ENCODE measurements at regions not wholly inside any gene's neighbourhood (a gene's known extent, or its start where the extent isn't known, plus 50 kb on each side); places are given as distances from the start of the nearest gene placed in this dataset.

- Histone ChIP-seq H3K27me3 (ENCODE audit: control insufficient read depth, insufficient read depth, low read length) (no peaks in the 10 kb centered on the region), H3K36me3 (ENCODE audit: control insufficient read depth, insufficient read depth, low read length) (no peaks in the 10 kb centered on the region), H3K4me3 (ENCODE audit: low read depth, low read length) (no peak overlapping the region)
- DNase-seq (ENCODE audit: low read depth): no peak
- no peak for TF ChIP-seq CTCF (IDR thresholded peaks at IDR 0.05; ENCODE audit: insufficient read depth, low read length, poor library complexity, severe bottlenecking)
These were observed 297.0 kb downstream of the ATP23 start for GRCh38 chr12:58238411-58238810.

GRCh38 chr12:58241099-58241498 is 299.7 kb downstream of the ATP23 start:
- TF ChIP-seq CTCF (IDR thresholded peaks at IDR 0.05; ENCODE audit: insufficient read depth, low read length, poor library complexity, severe bottlenecking): no peak
- H3K27me3 ChIP-seq (ENCODE audit: control insufficient read depth, insufficient read depth, low read length): no peaks in the 10 kb centered on the region
- no peak for DNase-seq (ENCODE audit: low read depth)
- H3K36me3 ChIP-seq (ENCODE audit: control insufficient read depth, insufficient read depth, low read length): no peaks in the 10 kb centered on the region
- H3K4me3 ChIP-seq (ENCODE audit: low read depth, low read length): no peak overlapping the region

GRCh38 chr12:58242796-58243630 is 301.6 kb downstream of the ATP23 start:
- no peaks in the 10 kb centered on the region for H3K36me3 ChIP-seq (ENCODE audit: control insufficient read depth, insufficient read depth, low read length)
- H3K27me3 ChIP-seq (ENCODE audit: control insufficient read depth, insufficient read depth, low read length): no peaks in the 10 kb centered on the region
- no peak for TF ChIP-seq CTCF (IDR thresholded peaks at IDR 0.05; ENCODE audit: insufficient read depth, low read length, poor library complexity, severe bottlenecking)
- no peak overlapping the region for H3K4me3 ChIP-seq (ENCODE audit: low read depth, low read length)
- no peak for DNase-seq (ENCODE audit: low read depth)

GRCh38 chr12:58247633-58248032 is 306.3 kb downstream of the ATP23 start:
- no peak for DNase-seq (ENCODE audit: low read depth)
- Histone ChIP-seq H3K4me3 (ENCODE audit: low read depth, low read length) (no peak overlapping the region), H3K27me3 (ENCODE audit: control insufficient read depth, insufficient read depth, low read length) (no peaks in the 10 kb centered on the region), H3K36me3 (ENCODE audit: control insufficient read depth, insufficient read depth, low read length) (no peaks in the 10 kb centered on the region)
- TF ChIP-seq CTCF (IDR thresholded peaks at IDR 0.05; ENCODE audit: insufficient read depth, low read length, poor library complexity, severe bottlenecking): no peak

GRCh38 chr12:58248599-58248998 is 307.2 kb downstream of the ATP23 start:
- Histone ChIP-seq H3K36me3 (ENCODE audit: control insufficient read depth, insufficient read depth, low read length) (no peaks in the 10 kb centered on the region), H3K27me3 (ENCODE audit: control insufficient read depth, insufficient read depth, low read length) (no peaks in the 10 kb centered on the region), H3K4me3 (ENCODE audit: low read depth, low read length) (no peak overlapping the region)
- DNase-seq (ENCODE audit: low read depth): no peak
- TF ChIP-seq CTCF (IDR thresholded peaks at IDR 0.05; ENCODE audit: insufficient read depth, low read length, poor library complexity, severe bottlenecking): no peak

- no peak overlapping the region for H3K4me3 ChIP-seq (ENCODE audit: low read depth, low read length)
- DNase-seq (ENCODE audit: low read depth): no peak
- no peak for TF ChIP-seq CTCF (IDR thresholded peaks at IDR 0.05; ENCODE audit: insufficient read depth, low read length, poor library complexity, severe bottlenecking)
- no peaks in the 10 kb centered on the region for H3K27me3 ChIP-seq (ENCODE audit: control insufficient read depth, insufficient read depth, low read length)
- no peaks in the 10 kb centered on the region for H3K36me3 ChIP-seq (ENCODE audit: control insufficient read depth, insufficient read depth, low read length)
These were observed 308.2 kb downstream of the ATP23 start for GRCh38 chr12:58249610-58250009.

Data from kidney epithelial cell (primary cell).